ENCODE measurements at regions not wholly inside any gene's neighbourhood (a gene's known extent, or its start where the extent isn't known, plus 50 kb on each side); places are given as distances from the start of the nearest gene placed in this dataset.

DNA sequence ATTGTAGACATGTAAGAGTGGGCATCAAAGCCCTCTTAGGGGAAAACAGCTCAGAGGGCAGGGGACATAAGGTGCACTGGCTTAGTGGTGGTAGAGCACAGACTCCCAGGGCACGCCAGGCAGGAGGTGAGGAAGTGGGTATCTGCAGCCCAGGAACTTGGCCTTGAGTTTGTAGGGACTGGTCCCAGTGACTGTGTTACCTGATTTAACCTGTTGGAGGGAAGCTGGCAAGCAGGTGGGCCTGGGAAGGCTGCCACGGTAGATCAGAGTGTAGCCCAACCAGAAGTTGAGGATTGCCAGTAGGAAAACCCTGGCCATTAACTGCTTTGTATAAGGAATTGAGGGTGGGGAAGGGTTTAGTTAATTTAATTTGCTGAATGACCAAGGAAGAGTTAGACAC is 417.5 kb upstream of the C2CD4B start:
- no peak for TF ChIP-seq SPI1 (IDR thresholded peaks at IDR 0.05; ENCODE audit: low read depth, low read length)
- TF ChIP-seq POLR2A (IDR thresholded peaks at IDR 0.05; ENCODE audit: low read depth, low read length): no peak
- no peak for TF ChIP-seq POU2F2 (IDR thresholded peaks at IDR 0.05; ENCODE audit: low read depth, low read length)
- no peak for TF ChIP-seq TAF1 (IDR thresholded peaks at IDR 0.05; ENCODE audit: low read depth, low read length)
- TF ChIP-seq POLR2AphosphoS5 (IDR thresholded peaks at IDR 0.05; ENCODE audit: low read depth, low read length): no peak
